Cardiac muscle cell (in vitro differentiated cells and primary cell): ENCODE measurements at regions not wholly inside any gene's neighbourhood (a gene's known extent, or its start where the extent isn't known, plus 50 kb on each side); places are given as distances from the start of the nearest gene placed in this dataset.

Experiments
- DNase-seq, 2 donors: peaks; one replicate each; pipeline versions ENCODE4 v3.0.0 to v3.0.0-alpha.2; 2010 to 2017; ENCODE audit warnings: low read depth in 1 of 2, low spot score in 1 of 2
- H3K27ac ChIP-seq: fragments of 200-600 bp; sonication (generic); 2 replicates; pipeline ENCODE4 v1.5.1; 2016
- H3K27me3 ChIP-seq: fragments of 200-600 bp; sonication (generic); 2 replicates; pipeline ENCODE4 v1.6.0; 2016; ENCODE audit warnings: control low read depth
- H3K36me3 ChIP-seq: fragments of 200-600 bp; sonication (generic); 2 replicates; pipeline ENCODE4 v1.5.1; 2016; ENCODE audit warnings: control low read depth
- H3K4me1 ChIP-seq: fragments of 200-600 bp; sonication (generic); 2 replicates; pipeline ENCODE4 v1.8.1; 2017; ENCODE audit warnings: low read depth, mild to moderate bottlenecking, mixed run types
- H3K4me3 ChIP-seq: fragments of 200-600 bp; sonication (generic); 2 replicates; pipeline ENCODE4 v1.5.1; 2016; ENCODE audit warnings: mild to moderate bottlenecking
- H3K9me3 ChIP-seq: fragments of 200-600 bp; sonication (generic); 2 replicates; pipeline ENCODE4 v1.5.1; 2017; ENCODE audit warnings: low read depth, mild to moderate bottlenecking, control low read depth
- TF ChIP-seq, protein P1 (sequence below): IDR thresholded peaks from 2 replicates; pipeline ENCODE4 v1.5.1; 2012; ENCODE audit warnings: low read depth, mild to moderate bottlenecking, low read length

DNA sequence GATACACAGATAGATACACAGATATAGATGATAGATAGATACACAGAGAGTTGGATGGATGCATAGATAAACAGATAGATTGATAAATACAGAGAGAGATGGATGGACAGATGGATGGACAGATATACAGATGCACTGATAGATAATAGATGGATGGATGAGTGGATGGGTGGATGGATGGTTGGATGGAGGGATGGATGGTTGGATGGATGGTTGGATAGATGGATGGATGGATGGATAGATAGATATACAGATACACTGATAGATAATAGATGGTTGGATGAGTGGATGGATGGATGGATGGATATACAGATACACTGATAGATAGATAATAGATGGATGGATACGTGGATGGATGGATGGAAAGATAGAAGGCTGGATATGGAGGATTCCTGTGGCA, 290.0 kb upstream of the SHH start:
- DNase-seq: no peak
- no peaks in the 10 kb centered on the region for H3K36me3 ChIP-seq
- H3K27me3 ChIP-seq: no peaks in the 10 kb centered on the region
- no peaks in the 10 kb centered on the region for H3K4me1 ChIP-seq
- TF ChIP-seq, protein P1, sequence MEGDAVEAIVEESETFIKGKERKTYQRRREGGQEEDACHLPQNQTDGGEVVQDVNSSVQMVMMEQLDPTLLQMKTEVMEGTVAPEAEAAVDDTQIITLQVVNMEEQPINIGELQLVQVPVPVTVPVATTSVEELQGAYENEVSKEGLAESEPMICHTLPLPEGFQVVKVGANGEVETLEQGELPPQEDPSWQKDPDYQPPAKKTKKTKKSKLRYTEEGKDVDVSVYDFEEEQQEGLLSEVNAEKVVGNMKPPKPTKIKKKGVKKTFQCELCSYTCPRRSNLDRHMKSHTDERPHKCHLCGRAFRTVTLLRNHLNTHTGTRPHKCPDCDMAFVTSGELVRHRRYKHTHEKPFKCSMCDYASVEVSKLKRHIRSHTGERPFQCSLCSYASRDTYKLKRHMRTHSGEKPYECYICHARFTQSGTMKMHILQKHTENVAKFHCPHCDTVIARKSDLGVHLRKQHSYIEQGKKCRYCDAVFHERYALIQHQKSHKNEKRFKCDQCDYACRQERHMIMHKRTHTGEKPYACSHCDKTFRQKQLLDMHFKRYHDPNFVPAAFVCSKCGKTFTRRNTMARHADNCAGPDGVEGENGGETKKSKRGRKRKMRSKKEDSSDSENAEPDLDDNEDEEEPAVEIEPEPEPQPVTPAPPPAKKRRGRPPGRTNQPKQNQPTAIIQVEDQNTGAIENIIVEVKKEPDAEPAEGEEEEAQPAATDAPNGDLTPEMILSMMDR: no peak
- no peaks in the 10 kb centered on the region for H3K9me3 ChIP-seq
- H3K4me3 ChIP-seq: no peak overlapping the region
- no peak overlapping the region for H3K27ac ChIP-seq

DNA sequence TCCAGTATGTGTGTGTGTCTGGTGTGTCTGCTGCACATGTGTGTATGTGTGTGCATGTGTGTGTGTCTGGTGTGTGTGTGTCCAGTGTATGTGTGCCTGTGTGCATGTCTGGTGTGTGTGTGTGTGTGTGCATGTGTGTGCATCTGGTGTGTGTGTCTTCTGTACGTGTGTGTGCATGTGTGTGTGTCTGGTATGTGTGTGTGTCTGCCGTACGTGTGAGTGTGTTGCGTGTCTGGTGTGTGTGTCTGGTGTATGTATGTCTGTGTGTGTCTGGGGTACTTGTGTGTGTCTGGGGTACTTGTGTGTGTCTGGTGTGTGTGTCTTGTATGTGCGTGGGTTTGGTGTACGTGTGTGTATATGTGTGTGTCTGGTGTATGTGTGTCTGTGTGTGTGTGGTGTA, 289.1 kb upstream of the SHH start:
- TF ChIP-seq, protein P1: no peak
- Histone ChIP-seq H3K9me3 (no peaks in the 10 kb centered on the region), H3K36me3 (no peaks in the 10 kb centered on the region), H3K27me3 (no peaks in the 10 kb centered on the region), H3K4me1 (no peaks in the 10 kb centered on the region), H3K27ac (no peak overlapping the region), H3K4me3 (no peak overlapping the region)
- no peak for DNase-seq

DNA sequence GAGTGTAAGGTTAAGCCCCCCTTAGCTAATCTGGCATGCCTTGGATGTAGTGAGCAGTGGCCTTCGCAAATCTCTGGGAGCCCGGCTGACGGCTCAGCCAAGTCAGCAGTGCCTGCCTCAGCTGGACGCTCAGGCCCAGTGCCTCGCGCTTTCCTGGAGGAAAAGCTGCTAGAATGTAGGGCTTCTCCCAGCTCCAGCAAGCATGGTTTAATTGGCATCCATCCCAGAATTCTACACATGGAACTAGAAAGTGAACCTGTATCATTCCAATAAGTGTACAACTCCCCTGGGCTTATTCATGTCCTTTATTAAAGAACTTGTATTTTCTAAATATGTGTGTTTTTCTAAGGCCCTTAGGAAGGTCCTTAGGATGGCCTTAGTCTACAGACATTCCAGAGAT, 287.8 kb upstream of the SHH start:
- Histone ChIP-seq H3K36me3 (no peaks in the 10 kb centered on the region), H3K27me3 (no peaks in the 10 kb centered on the region), H3K4me3 (no peak overlapping the region), H3K9me3 (no peaks in the 10 kb centered on the region), H3K4me1 (no peaks in the 10 kb centered on the region), H3K27ac (no peak overlapping the region)
- no peak for DNase-seq
- TF ChIP-seq, protein P1: no peak

DNA sequence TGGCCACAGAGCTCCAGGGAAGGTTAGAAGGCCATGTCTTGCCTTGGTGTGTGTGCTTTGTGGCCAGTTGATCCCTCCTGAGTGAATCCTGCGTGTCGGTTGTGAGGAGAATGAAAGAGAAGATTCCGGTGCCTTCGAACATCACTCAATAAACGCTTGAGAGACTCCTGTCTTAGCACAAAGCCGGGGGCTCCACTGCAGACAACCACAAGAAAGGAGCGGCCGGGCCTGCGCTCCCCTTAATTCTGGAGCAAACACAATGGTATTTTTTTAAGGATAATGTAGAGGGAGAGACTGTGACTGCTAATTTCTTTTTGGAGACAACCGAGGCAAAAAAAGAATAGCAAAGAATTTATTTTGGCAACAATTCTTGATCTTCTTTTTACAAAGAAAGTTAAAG, 286.8 kb upstream of the SHH start:
- DNase-seq: no peak
- no peaks in the 10 kb centered on the region for H3K27me3 ChIP-seq
- H3K9me3 ChIP-seq: no peaks in the 10 kb centered on the region
- no peaks in the 10 kb centered on the region for H3K36me3 ChIP-seq
- H3K4me1 ChIP-seq: no peaks in the 10 kb centered on the region
- no peak overlapping the region for H3K4me3 ChIP-seq
- TF ChIP-seq, protein P1: no peak
- no peak overlapping the region for H3K27ac ChIP-seq

DNA sequence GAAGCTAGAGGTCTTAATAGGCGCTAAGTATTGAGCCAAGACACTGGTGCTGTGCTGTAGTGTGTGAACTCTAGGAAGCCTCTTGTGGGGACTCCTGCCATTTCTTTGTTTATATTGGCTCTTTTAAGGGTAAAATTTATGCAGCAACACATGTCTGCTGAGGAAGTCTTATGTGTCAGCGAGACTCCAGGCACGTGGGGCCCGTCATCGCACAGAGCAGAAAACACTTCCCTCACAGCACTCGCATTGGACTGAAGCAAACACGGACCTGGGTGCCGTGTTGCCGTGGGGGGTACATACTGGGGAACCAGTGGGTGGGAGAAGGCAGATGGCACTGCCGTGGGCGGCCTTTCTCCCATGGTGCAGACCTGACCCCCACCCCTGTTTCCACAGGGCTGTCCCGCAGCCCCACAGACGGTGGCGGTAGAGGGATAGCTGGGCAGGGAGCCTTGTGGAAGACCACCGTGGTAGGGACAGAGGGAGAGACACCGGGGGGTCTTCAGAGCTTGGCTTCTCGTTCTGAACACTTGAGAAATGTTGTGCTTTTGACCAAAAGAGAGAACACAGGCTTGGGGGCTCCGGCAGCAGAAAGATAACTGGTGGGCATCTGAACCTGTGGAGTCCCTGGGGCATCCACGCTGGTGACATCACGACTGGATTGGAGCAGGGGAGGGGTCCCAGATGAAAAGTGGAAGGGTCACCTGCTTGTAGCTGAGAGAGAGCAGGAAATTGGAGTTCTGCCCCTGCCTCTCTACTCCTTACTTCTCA, 284.7 kb upstream of the SHH start:
- Histone ChIP-seq H3K27ac (no peak overlapping the region), H3K4me1 (no peaks in the 10 kb centered on the region), H3K4me3 (no peak overlapping the region), H3K36me3 (no peaks in the 10 kb centered on the region), H3K9me3 (no peaks in the 10 kb centered on the region), H3K27me3 (no peaks in the 10 kb centered on the region)
- TF ChIP-seq, protein P1: no peak
- DNase-seq: no peak
